GM10266 (cell line): ENCODE measurements at regions not wholly inside any gene's neighbourhood (a gene's known extent, or its start where the extent isn't known, plus 50 kb on each side); places are given as distances from the start of the nearest gene placed in this dataset.

ENCODE experiments used
- DNase-seq: peaks from one replicate; pipeline ENCODE4 v3.0.0; 2012; ENCODE audit errors: extremely low spot score
- CTCF ChIP-seq: IDR thresholded peaks from 2 replicates; pipeline ENCODE4 v1.5.1; 2012; ENCODE audit warnings: mild to moderate bottlenecking, low read depth; ENCODE audit not compliant: control insufficient read depth, insufficient read depth; ENCODE audit errors: missing control alignments

GRCh38 chr14:65872536-65872935, 460.0 kb downstream of the FUT8 start:
- TF ChIP-seq CTCF, result no peak
- no peak for DNase-seq

- DNase-seq, result no peak
- TF ChIP-seq CTCF, result no peak
These were observed 464.6 kb downstream of the FUT8 start for GRCh38 chr14:65877166-65877565.

- TF ChIP-seq CTCF, result no peak
These were observed 465.1 kb downstream of the FUT8 start for GRCh38 chr14:65877624-65878023.

GRCh38 chr14:65878586-65878985, 466.1 kb downstream of the FUT8 start:
- TF ChIP-seq CTCF, result no peak
- no peak for DNase-seq

More at GRCh38 chr14:65877624-65878023, 465.1 kb downstream of the FUT8 start:
- DNase-seq, result no peak

- no peak for TF ChIP-seq CTCF
- DNase-seq, result no peak
These were observed 466.9 kb downstream of the FUT8 start for GRCh38 chr14:65879248-65880009.

- TF ChIP-seq CTCF, result no peak
- no peak for DNase-seq
These were observed 468.0 kb downstream of the FUT8 start for GRCh38 chr14:65880507-65880906.

- no peak for TF ChIP-seq CTCF
These were observed 469.1 kb downstream of the FUT8 start for GRCh38 chr14:65881642-65882041.

More at GRCh38 chr14:65881642-65882041, 469.1 kb downstream of the FUT8 start:
- no peak for DNase-seq
